ENCODE measurements at regions not wholly inside any gene's neighbourhood (a gene's known extent, or its start where the extent isn't known, plus 50 kb on each side); places are given as distances from the start of the nearest gene placed in this dataset.

DNA sequence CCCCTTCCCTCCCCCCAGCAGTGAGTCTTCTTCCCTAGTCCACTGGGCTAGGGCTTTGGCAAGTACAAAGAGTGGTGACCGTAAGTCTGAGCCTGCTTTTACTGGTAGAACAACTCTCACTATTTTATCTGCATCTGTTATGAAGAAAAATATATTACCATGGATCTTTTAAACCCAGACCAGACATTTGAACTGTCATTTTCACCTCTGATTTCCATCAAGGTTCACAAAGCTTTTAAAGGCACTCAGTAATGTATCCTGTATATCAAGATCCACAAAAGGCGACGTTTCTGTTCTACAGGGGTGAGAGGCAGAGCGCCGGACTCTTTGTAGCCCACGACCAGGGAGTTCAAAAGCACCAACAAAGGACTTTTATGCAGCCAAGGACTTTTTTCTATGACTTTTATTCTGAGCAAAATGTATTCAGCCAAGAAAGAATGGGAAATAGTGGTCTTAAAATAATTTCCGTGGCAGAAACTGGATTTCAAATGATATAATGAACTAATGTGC lies 388.3 kb downstream of the ANXA1 start:
- Histone ChIP-seq H3K4me1 (no peaks in the 10 kb centered on the region), H3K27me3 (no peaks in the 10 kb centered on the region), H3K9me3 (no peaks in the 10 kb centered on the region), H3K36me3 (no peaks in the 10 kb centered on the region), H3K4me3 (no peak overlapping the region), H3K27ac (replicated peaks in 1 of 4) (no peak overlapping the region)
- intact Hi-C loops (cut with DNase I) = no loop called here
- no peak for TF ChIP-seq POLR2AphosphoS5 (IDR thresholded peaks at IDR 0.05)
- TF ChIP-seq, protein P1, sequence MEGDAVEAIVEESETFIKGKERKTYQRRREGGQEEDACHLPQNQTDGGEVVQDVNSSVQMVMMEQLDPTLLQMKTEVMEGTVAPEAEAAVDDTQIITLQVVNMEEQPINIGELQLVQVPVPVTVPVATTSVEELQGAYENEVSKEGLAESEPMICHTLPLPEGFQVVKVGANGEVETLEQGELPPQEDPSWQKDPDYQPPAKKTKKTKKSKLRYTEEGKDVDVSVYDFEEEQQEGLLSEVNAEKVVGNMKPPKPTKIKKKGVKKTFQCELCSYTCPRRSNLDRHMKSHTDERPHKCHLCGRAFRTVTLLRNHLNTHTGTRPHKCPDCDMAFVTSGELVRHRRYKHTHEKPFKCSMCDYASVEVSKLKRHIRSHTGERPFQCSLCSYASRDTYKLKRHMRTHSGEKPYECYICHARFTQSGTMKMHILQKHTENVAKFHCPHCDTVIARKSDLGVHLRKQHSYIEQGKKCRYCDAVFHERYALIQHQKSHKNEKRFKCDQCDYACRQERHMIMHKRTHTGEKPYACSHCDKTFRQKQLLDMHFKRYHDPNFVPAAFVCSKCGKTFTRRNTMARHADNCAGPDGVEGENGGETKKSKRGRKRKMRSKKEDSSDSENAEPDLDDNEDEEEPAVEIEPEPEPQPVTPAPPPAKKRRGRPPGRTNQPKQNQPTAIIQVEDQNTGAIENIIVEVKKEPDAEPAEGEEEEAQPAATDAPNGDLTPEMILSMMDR (IDR thresholded peaks at IDR 0.05) = no peak
- TF ChIP-seq POLR2A (IDR thresholded peaks at IDR 0.05; ENCODE audit: low read depth) = no peak
- 79% methylated on average over 7 of the region's 7 CpGs for WGBS
- no peak for DNase-seq (ENCODE audit: extremely low spot score)

DNA sequence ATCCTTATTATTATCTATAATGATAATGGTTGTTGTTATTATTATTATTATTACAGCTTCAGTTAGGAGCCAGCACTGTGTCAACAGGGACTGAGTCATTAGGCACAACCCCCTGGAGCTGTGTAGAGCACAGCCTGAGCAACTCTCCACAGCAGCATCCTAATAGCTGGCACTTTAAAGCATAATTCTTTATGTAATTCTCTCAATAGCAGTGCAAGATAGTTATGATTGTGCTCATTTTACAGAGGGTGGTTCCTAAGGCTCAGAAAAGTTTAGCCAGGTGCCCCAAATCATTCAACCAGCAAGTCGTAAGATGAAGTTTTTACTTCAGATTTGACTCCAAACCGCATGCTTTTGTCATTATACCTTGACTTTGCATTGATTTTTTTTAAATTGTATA lies 390.3 kb downstream of the ANXA1 start:
- H3K36me3 ChIP-seq = no peaks in the 10 kb centered on the region
- no peaks in the 10 kb centered on the region for H3K9me3 ChIP-seq
- H3K27me3 ChIP-seq = no peaks in the 10 kb centered on the region
- H3K4me1 ChIP-seq = no peaks in the 10 kb centered on the region
- no peak for DNase-seq (ENCODE audit: extremely low spot score)
- no peak overlapping the region for H3K4me3 ChIP-seq
- TF ChIP-seq POLR2A (IDR thresholded peaks at IDR 0.05; ENCODE audit: low read depth) (no peak), POLR2AphosphoS5 (IDR thresholded peaks at IDR 0.05) (no peak), EP300 (IDR thresholded peaks at IDR 0.05) (no peak)
- TF ChIP-seq, protein P1 (IDR thresholded peaks at IDR 0.05) = no peak
- no peak overlapping the region for H3K27ac ChIP-seq (replicated peaks in 1 of 4)
- intact Hi-C loops (cut with DNase I) = no loop called here
- WGBS = 38% methylated on average over 2 of the region's 2 CpGs

GRCh38 chr9:73543727-73544126 lies 392.1 kb downstream of the ANXA1 start:
- H3K36me3 ChIP-seq = no peaks in the 10 kb centered on the region
- no peaks in the 10 kb centered on the region for H3K27me3 ChIP-seq
- H3K9me3 ChIP-seq = no peaks in the 10 kb centered on the region
- no peak overlapping the region for H3K27ac ChIP-seq (replicated peaks in 1 of 4)
- TF ChIP-seq EP300 (IDR thresholded peaks at IDR 0.05) = no peak
- TF ChIP-seq, protein P1 (IDR thresholded peaks at IDR 0.05) = no peak
- no peak for TF ChIP-seq POLR2AphosphoS5 (IDR thresholded peaks at IDR 0.05)
- TF ChIP-seq POLR2A (IDR thresholded peaks at IDR 0.05; ENCODE audit: low read depth) = no peak
- intact Hi-C loops (cut with DNase I) = no loop called here
- H3K4me3 ChIP-seq = no peak overlapping the region
- no peaks in the 10 kb centered on the region for H3K4me1 ChIP-seq
- no peak for DNase-seq (ENCODE audit: extremely low spot score)

DNA sequence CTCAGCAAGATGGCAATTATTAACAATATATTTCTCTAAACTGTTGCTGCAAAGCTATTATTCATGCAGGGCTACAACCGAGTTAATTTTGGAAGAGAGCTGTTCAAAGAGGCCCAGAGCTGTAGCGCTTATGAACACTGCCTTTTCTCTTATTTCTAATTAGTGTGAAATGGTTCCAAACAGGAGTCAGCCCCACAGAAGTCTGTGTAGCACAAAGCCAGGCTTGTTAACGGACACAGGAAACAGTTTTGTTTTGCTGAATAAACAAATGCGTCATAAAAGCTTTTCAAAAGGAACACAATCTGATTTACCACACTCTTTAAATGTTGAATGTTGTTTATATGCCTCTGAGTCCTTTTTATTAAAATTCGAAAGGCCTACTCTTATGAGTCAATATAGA lies 396.5 kb downstream of the ANXA1 start:
- no peak for DNase-seq (ENCODE audit: extremely low spot score)
- no peaks in the 10 kb centered on the region for H3K4me1 ChIP-seq
- TF ChIP-seq POLR2AphosphoS5 (IDR thresholded peaks at IDR 0.05) = no peak
- TF ChIP-seq EP300 (IDR thresholded peaks at IDR 0.05) = no peak
- TF ChIP-seq, protein P1 (IDR thresholded peaks at IDR 0.05) = no peak
- TF ChIP-seq POLR2A (IDR thresholded peaks at IDR 0.05; ENCODE audit: low read depth) = no peak
- no peak overlapping the region for H3K27ac ChIP-seq (replicated peaks in 1 of 4)
- H3K9me3 ChIP-seq = no peaks in the 10 kb centered on the region
- WGBS = 60% methylated on average over 5 of the region's 5 CpGs
- H3K36me3 ChIP-seq = no peaks in the 10 kb centered on the region
- intact Hi-C loops (cut with DNase I) = no loop called here
- no peak overlapping the region for H3K4me3 ChIP-seq
- no peaks in the 10 kb centered on the region for H3K27me3 ChIP-seq

- Histone ChIP-seq H3K9me3 (no peaks in the 10 kb centered on the region), H3K4me1 (no peaks in the 10 kb centered on the region), H3K4me3 (no peak overlapping the region), H3K27ac (replicated peaks in 1 of 4) (no peak overlapping the region), H3K27me3 (no peaks in the 10 kb centered on the region), H3K36me3 (no peaks in the 10 kb centered on the region)
- intact Hi-C loops (cut with DNase I) = no loop called here
- DNase-seq (ENCODE audit: extremely low spot score) = no peak
- TF ChIP-seq POLR2A (IDR thresholded peaks at IDR 0.05; ENCODE audit: low read depth) = no peak
- TF ChIP-seq, protein P1 (IDR thresholded peaks at IDR 0.05) = no peak
- no peak for TF ChIP-seq EP300 (IDR thresholded peaks at IDR 0.05)
- TF ChIP-seq POLR2AphosphoS5 (IDR thresholded peaks at IDR 0.05) = no peak
- 41% methylated on average over 1 of the region's 1 CpG for WGBS
Observed at GRCh38 chr9:73549991-73550390, 398.3 kb downstream of the ANXA1 start.

Data from esophagus muscularis mucosa (tissue), 4 donors.